MM.1S (cell line): ENCODE measurements at regions not wholly inside any gene's neighbourhood (a gene's known extent, or its start where the extent isn't known, plus 50 kb on each side); places are given as distances from the start of the nearest gene placed in this dataset.

Source experiments
- EZH2phosphoT487 ChIP-seq: fragments of 300-600 bp; sonication (generic); IDR thresholded peaks from 2 replicates; pipeline ENCODE4 v1.6.1; 2018; ENCODE audit warnings: antibody characterized with exemption, low read length
- TF ChIP-seq, protein P1 (sequence below): fragments of 300-600 bp; sonication (generic); IDR thresholded peaks from 2 replicates; pipeline ENCODE4 v1.5.1; 2016; ENCODE audit warnings: antibody characterized with exemption, low read length, mixed read lengths

DNA sequence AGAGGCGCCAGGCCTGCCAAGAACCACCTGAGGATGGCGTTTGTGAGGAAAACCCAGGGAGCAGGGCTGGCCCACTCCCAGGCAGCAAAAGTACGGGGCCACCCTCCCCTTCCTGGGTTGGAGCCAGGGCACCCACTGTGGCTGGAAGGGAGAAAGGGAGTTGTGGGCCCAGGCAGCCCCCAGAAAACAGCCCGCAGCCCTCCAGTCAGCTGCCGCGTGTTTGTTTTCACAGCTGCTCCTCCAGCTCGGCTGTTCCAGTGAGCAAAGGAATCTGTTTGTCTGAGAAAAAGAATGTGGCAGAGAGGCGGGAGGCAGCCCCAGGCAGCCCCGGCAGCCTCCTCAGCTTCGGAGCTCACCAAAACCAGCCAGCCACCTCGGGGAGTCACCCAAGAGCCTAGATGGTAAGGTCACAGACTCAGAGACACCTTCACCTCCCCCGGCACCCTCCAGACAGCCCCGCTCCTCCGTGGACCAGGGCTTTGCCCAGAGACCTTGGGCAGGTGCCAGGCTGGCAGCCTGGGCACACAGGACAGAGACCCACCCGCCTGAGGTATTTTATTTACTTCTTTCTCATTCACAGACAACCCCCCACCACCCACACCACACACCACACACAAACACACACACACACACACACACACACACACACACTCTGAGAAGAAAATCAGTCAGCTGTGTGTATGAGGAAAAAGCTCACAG lies 338.1 kb downstream of the BCOR start:
- TF ChIP-seq, protein P1, sequence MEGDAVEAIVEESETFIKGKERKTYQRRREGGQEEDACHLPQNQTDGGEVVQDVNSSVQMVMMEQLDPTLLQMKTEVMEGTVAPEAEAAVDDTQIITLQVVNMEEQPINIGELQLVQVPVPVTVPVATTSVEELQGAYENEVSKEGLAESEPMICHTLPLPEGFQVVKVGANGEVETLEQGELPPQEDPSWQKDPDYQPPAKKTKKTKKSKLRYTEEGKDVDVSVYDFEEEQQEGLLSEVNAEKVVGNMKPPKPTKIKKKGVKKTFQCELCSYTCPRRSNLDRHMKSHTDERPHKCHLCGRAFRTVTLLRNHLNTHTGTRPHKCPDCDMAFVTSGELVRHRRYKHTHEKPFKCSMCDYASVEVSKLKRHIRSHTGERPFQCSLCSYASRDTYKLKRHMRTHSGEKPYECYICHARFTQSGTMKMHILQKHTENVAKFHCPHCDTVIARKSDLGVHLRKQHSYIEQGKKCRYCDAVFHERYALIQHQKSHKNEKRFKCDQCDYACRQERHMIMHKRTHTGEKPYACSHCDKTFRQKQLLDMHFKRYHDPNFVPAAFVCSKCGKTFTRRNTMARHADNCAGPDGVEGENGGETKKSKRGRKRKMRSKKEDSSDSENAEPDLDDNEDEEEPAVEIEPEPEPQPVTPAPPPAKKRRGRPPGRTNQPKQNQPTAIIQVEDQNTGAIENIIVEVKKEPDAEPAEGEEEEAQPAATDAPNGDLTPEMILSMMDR, result no peak
- TF ChIP-seq EZH2phosphoT487, result no peak
